HG03064 (cell line): ENCODE measurements at regions not wholly inside any gene's neighbourhood (a gene's known extent, or its start where the extent isn't known, plus 50 kb on each side); places are given as distances from the start of the nearest gene placed in this dataset.

Source experiments
- ATAC-seq: cut with Tn5 transposase; IDR thresholded peaks from one replicate; pipeline ENCODE4 v1.9.1; 2021; ENCODE audit warnings: low read depth; ENCODE audit not compliant: unreplicated experiment

GRCh38 chr12:34339922-34340321 lies 317.6 kb downstream of the ALG10 start:
- ATAC-seq = no peak

GRCh38 chr12:34340534-34341361 lies 318.5 kb downstream of the ALG10 start:
- no peak for ATAC-seq

GRCh38 chr12:34341362-34341733 lies 319.1 kb downstream of the ALG10 start:
- ATAC-seq = no peak

- ATAC-seq = no peak
Observed at GRCh38 chr12:34342048-34342447, 319.8 kb downstream of the ALG10 start.

DNA sequence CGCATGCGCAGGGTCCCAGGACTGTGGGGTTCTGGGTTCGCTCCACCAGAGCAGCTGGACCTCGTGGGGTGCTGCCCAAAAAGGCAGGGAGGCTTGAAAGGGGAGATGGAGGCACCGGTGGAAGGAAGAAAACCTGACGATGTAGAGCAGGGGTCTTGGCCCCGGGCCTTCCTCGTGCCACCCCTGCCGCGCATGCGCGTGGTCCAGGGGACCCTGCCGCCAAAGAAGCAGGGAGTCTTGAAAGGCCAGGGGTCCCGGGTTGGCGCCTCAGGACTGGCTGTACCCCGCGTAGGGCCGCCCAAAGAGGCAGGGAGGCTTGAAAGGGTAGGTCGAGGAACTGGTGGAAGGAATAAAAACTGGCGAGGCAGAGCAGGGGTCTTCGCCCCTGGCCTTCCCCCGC lies 321.0 kb downstream of the ALG10 start:
- ATAC-seq = no peak

DNA sequence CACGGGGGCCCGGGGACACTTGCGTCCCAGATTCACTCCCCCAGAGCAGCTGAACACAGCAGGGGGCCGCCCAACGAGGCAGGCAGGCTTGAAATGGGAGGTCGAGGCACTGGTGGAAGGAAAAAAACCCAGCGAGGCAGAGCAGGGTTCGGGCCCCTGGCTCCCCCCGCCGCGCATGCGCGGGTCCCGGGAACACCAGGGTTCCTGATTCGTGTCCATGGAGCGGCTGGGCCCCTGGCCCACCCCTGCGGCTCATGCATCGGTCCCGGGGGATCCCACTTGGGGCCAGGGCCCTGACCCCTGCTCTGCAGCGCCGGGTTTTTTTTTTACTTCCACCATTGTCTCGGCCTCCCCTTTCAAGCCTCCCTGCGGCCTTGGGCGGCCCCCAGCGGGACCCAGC lies 321.5 kb downstream of the ALG10 start:
- no peak for ATAC-seq

DNA sequence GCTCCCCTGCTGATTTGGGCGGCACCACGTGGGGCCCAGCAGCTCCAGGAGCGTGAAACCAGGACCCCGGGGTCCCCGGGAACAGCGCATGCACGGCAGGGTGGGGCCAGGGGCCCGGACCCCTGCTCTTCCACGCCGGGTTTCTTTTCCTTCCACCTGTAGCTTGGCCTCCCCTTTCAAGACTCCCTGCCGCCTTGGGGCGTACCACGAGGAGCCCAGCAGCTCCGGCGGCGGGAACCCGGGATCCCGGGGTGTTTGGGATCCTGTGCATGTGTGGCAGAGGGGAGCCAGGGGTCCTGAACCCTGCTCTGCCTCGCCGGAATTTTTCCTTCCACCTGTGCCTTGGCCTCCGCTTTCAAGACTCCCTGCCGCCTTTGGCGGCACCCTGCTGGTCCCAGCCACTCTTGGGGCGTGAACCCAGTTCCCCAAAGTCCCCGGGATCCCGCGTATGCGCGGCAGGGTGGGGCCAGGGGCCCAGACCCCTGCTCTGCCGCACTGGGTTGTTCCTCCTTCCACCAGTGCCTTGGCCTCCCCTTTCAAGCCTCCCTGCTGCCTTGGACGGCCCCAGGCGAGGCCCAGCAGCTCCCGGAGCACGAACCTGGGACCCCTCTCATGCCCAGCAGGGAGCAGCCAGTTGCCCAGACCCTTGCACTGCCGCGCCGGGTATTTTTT lies 322.7 kb downstream of the ALG10 start:
- no peak for ATAC-seq

DNA sequence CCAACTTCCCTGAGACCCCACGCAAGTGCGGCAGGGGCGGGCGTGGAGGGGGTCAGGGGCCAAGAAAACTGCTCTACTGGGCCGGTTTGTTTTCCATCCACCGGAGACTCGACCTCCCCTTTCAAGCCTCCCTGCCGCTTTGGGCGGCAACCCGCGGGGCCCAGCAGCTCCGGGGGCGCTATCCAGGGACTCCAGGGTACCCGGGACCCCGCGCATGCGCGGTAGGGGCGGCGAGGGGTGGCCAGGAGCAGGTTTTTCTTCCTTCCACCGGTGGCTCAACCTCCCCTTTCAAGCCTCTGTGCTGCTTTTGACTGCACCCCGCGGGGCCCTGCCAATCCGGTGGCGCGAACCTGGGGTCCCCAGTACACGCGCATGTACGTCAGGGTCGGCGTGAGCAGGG lies 323.5 kb downstream of the ALG10 start:
- no peak for ATAC-seq

DNA sequence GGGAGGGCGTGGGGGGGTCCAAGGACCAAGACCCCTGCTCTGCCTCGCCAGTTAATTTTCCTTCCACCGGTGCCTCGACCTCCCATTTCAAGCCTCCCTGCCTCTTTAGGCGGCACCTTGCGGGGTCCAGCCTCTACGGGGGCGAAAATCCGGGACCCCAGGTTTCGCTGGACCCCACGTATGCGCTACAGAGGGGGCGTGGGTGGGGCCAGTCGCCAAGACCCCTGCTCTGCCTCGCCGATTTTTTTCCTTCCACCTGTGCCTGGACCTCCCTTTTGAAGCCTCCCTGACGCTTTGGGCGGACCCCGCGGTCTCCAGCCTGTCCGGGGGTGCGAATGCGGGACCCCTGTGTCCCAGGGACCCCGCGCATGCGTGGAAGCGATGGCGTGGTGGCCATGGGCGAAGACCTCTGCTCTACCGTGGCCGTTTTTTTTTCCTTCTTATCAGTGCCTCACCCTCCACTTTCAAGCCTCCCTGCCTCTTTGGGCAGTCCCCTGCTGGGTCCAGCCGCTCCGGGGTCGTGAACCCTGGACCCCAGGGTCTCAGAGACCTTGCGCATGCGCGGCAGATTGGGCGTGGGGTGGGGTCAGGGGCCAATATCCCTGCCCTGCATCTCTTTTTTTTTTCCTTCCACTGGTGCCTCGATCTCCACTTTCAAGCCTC lies 324.2 kb downstream of the ALG10 start:
- ATAC-seq = no peak

- no peak for ATAC-seq
Observed at GRCh38 chr12:34347367-34347766, 325.1 kb downstream of the ALG10 start.

GRCh38 chr12:34348064-34348463 lies 325.8 kb downstream of the ALG10 start:
- ATAC-seq = no peak

DNA sequence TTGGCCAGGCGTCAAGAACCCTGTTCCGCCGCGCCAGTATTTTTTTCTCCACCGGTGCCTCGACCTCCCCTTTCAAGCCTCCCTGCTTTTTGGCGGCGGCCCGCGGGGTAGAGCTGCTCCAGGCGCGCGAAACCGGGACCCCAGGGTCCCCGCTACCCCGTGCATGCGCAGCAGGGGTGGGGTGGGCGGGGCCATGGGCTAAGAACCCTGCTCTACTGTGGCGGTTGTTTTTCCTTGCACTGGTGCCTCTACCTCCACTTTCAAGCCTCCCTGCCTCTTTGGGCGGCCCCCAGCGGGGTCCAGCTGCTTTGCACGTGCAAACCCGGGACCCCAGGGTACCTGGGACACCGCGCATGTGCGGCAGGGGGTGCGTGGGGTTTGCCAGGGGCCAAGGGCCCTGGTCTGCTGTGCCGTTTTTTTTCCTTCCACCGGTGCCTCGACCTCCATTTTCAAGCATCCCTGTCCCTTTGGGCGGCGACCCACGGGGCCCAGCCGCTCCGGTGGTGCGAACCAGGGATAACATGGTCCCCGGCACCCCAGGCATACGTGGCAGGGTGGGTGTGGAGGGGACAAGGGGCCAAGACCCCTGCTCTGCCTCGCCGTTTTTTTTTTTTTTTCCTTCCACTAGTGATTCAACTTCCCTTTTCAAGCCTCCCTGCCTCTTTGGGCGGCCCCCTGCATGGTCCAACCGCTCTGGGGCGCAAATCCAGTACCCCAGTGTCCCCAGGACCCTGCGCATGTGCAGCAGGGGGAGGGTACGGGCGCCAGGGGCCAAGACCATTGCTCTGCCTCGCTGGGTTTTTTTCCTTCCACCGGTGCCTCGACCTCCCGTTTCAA lies 326.8 kb downstream of the ALG10 start:
- no peak for ATAC-seq

GRCh38 chr12:34349673-34349961 lies 327.3 kb downstream of the ALG10 start:
- no peak for ATAC-seq

GRCh38 chr12:34350092-34351041 lies 328.1 kb downstream of the ALG10 start:
- ATAC-seq = no peak

GRCh38 chr12:34352098-34352497 lies 329.8 kb downstream of the ALG10 start:
- ATAC-seq = no peak

DNA sequence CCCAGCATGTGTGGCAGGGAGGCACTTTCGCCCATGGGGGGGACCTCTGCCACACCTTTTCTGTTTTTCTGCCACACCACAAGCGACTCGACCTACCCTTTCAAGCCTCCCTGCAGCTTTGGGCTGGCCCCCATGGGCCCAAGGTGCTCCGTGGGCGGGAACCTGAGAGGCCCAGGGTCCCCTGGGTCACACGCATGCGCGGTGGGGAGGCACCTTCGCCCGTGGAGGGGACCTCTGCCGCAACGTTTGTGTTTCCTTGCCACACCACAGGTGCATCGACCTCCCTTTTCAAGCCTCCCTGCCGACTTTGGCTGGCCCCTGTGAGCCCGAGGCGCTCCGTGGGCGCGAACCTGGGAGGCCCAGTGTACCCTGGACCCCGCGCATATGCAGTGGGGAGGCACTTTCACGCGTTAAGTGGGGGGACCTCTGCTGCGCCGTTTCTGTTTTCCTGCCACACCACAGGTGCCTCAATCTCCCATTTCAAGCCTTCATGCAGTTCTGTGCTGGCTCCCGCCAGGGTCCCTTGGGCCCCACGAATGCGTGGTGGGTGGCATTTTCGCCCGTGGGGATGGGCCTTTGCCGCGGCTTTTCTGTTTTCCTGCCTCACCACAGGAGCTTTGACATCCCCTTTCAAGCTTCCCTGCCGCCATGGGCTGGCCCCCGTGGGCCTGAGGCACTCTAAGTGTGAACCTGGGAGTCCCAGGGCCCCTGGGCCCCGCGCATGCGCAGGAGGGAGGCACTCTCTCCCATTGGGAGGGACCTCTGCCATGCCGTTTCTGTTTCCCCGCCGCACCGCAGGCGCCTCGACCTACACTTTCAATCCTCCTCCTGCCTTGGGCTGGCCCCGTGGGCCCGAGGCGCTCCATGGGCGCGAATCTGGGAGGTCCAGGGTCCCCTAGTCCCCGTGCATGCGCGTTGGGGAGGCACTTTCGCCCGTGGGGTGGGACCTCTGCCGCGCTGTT lies 332.2 kb downstream of the ALG10 start:
- no peak for ATAC-seq

DNA sequence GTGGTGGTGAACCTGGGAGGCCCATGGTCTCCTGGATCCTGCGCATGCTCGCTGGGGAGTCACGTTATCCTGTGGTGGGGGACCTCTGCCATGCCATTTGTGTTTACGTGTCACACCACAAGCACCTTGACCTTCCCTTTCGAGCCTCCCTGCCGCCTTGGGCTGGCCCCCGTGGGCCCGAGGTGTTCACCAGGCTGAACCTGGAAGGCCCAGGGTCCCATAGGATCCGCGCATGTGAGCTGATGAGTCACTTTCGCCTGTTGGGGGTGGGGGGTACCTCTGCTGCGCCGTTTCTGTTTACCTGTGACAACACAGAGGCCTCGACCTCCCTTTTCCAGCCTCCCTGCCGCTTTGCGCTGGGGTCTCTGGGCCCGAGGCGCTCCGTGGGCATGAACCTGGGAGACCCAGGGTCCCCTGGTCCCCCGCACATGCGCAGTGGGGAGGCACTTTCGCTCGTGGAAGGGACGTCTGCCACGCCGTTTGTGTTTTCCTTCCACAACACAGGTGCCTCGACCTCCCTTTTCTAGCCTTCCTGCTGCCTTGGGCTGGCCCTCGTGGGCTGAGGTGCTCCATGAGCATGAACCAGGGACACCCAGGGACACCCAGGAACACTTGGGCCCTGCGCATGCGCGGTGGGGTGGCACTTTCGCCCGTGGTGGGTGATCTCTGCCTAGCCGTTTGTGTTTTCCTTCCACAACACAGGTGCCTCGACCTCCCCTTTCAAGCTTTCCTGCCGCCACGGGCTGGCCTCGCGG lies 334.1 kb downstream of the ALG10 start:
- ATAC-seq = no peak

GRCh38 chr12:34357791-34358190 lies 335.5 kb downstream of the ALG10 start:
- no peak for ATAC-seq
